K562 (cell line): ENCODE measurements at regions not wholly inside any gene's neighbourhood (a gene's known extent, or its start where the extent isn't known, plus 50 kb on each side); places are given as distances from the start of the nearest gene placed in this dataset.

Experiments
- C11orf30 ChIP-seq: fragments of 450-650 bp; IDR thresholded peaks from 2 replicates; pipeline ENCODE4 v1.6.1; 2016; ENCODE audit warnings: low read depth, mild to moderate bottlenecking
- HSF4 ChIP-seq: fragments of 250-450 bp; sonication (Bioruptor Pico); IDR thresholded peaks from 2 replicates; pipeline ENCODE4 v2.1.2; 2022; ENCODE audit warnings: mild to moderate bottlenecking, moderate library complexity, borderline replicate concordance
- POLR2G ChIP-seq: fragments of 200-400 bp; formaldehyde crosslinking; IDR thresholded peaks from 2 replicates; pipeline ENCODE4 v1.6.1; 2017; ENCODE audit warnings: low read depth, mild to moderate bottlenecking, antibody characterized with exemption, low read length, moderate library complexity
- TAL1 ChIP-seq: fragments of 450-650 bp; IDR thresholded peaks from 2 replicates; pipeline ENCODE4 v1.6.1; 2016; ENCODE audit warnings: mild to moderate bottlenecking
- ZNF165 ChIP-seq: fragments of 250-450 bp; sonication (Bioruptor Pico); IDR thresholded peaks from 2 replicates; pipeline ENCODE4 v1.4.0; 2020; ENCODE audit warnings: borderline replicate concordance
- TF ChIP-seq, protein P1 (sequence below): fragments of 450-650 bp; IDR thresholded peaks from 2 replicates; pipeline ENCODE4 v1.6.1; 2016; ENCODE audit warnings: low read depth
- TF ChIP-seq, protein P2 (sequence below), 2 experiments: fragments of 250-450 bp in 1 of 2; fragments of 450-650 bp in 1 of 2; sonication (Bioruptor Pico) in 1 of 2; IDR thresholded peaks; 2 replicates each; pipeline versions ENCODE4 v1.6.1 to v1.8.0; 2016 to 2021; ENCODE audit warnings: mild to moderate bottlenecking in 2 of 2, moderate library complexity in 2 of 2, missing compliant biosample characterization in 1 of 2, missing genetic modification characterization in 1 of 2

- TF ChIP-seq, protein P1, sequence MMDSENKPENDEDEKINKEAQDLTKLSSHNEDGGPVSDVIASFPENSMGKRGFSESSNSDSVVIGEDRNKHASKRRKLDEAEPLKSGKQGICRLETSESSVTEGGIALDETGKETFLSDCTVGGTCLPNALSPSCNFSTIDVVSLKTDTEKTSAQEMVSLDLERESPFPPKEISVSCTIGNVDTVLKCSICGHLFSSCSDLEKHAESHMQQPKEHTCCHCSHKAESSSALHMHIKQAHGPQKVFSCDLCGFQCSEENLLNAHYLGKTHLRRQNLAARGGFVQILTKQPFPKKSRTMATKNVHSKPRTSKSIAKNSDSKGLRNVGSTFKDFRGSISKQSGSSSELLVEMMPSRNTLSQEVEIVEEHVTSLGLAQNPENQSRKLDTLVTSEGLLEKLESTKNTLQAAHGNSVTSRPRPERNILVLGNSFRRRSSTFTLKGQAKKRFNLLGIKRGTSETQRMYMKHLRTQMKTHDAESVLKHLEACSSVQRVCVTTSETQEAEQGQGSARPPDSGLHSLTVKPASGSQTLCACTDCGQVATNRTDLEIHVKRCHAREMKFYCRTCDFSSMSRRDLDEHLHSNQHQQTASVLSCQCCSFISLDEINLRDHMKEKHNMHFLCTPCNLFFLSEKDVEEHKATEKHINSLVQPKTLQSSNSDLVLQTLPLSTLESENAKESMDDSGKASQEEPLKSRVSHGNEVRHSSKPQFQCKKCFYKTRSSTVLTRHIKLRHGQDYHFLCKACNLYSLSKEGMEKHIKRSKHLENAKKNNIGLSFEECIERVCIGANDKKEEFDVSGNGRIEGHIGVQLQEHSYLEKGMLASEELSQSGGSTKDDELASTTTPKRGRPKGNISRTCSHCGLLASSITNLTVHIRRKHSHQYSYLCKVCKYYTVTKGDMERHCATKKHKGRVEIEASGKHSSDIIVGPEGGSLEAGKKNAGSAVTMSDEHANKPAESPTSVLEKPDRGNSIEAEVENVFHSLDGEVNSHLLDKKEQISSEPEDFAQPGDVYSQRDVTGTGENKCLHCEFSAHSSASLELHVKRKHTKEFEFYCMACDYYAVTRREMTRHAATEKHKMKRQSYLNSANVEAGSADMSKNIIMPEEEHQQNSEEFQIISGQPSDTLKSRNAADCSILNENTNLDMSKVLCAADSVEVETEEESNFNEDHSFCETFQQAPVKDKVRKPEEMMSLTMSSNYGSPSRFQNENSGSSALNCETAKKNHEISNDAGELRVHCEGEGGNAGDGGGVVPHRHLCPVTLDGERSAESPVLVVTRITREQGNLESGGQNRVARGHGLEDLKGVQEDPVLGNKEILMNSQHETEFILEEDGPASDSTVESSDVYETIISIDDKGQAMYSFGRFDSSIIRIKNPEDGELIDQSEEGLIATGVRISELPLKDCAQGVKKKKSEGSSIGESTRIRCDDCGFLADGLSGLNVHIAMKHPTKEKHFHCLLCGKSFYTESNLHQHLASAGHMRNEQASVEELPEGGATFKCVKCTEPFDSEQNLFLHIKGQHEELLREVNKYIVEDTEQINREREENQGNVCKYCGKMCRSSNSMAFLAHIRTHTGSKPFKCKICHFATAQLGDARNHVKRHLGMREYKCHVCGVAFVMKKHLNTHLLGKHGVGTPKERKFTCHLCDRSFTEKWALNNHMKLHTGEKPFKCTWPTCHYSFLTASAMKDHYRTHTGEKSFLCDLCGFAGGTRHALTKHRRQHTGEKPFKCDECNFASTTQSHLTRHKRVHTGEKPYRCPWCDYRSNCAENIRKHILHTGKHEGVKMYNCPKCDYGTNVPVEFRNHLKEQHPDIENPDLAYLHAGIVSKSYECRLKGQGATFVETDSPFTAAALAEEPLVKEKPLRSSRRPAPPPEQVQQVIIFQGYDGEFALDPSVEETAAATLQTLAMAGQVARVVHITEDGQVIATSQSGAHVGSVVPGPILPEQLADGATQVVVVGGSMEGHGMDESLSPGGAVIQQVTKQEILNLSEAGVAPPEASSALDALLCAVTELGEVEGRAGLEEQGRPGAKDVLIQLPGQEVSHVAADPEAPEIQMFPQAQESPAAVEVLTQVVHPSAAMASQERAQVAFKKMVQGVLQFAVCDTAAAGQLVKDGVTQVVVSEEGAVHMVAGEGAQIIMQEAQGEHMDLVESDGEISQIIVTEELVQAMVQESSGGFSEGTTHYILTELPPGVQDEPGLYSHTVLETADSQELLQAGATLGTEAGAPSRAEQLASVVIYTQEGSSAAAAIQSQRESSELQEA, result no peak
- TF ChIP-seq HSF4 (CRISPR knock-in tag) (no peak), ZNF165 (CRISPR knock-in tag) (no peak), POLR2G (no peak), TAL1 (no peak), C11orf30 (no peak)
- TF ChIP-seq, protein P2, sequence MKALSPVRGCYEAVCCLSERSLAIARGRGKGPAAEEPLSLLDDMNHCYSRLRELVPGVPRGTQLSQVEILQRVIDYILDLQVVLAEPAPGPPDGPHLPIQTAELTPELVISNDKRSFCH (CRISPR knock-in tag; IDR thresholded peaks at IDR 0.05), result no peak
- TF ChIP-seq, protein P2 (tag; IDR thresholded peaks at IDR 0.05), result no peak
- TF ChIP-seq, all 486 proteins: peak for 0
These were observed 1026.7 kb upstream of the ACVR2A start (continued) for GRCh38 chr2:146818122-146818521.
